Liver (tissue), 3 donors: ENCODE measurements at regions not wholly inside any gene's neighbourhood (a gene's known extent, or its start where the extent isn't known, plus 50 kb on each side); places are given as distances from the start of the nearest gene placed in this dataset.

Experiments used
- EGR1 ChIP-seq, 2 donors: IDR thresholded peaks; 2 replicates each; pipeline ENCODE4 v1.6.1; 2016 to 2018; ENCODE audit warnings: antibody characterized with exemption in 2 of 2, low read depth in 2 of 2
- GABPA ChIP-seq, 2 donors: IDR thresholded peaks in 1 of 2; conservative IDR thresholded peaks in 1 of 2; 2 replicates each; pipeline ENCODE4 v1.6.1; 2016; ENCODE audit warnings: antibody characterized with exemption in 2 of 2, mild to moderate bottlenecking in 1 of 2, moderate library complexity in 1 of 2
- TAF1 ChIP-seq: conservative IDR thresholded peaks from 2 replicates; pipeline ENCODE4 v1.6.1; 2016; ENCODE audit warnings: antibody characterized with exemption, mild to moderate bottlenecking
- TF ChIP-seq, protein P1 (sequence below): fragments of 150-350 bp; IDR thresholded peaks from 2 replicates; pipeline ENCODE4 v1.5.1; 2017; ENCODE audit warnings: improper control_type of control experiment, low read depth, low read length; ENCODE audit not compliant: missing input control
- TF ChIP-seq, protein P2 (sequence below): IDR thresholded peaks from 2 replicates; pipeline ENCODE4 v1.6.1; 2016; ENCODE audit warnings: antibody characterized with exemption
- donor health status: healthy.
- donor health status: healthy.

DNA sequence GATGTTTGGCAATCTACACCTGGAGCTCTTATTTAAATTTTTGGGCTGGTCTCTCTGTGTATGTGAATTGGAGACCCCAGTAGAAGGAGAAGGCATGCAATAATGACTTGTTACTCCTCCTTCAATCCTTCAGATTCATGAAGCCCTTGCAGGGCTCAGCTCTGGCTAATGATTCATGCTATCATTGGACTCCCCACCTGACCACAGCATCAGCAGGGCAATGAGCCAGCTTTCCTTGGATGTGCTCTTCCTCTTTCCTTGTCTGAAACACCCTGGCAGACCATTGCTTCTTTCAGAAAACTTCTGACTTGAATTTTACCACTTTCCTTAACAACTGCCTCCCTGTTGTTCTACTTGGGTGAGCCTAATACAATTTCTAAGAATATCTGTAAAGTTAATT, 1019.2 kb downstream of the AACS start:
- TF ChIP-seq GABPA (IDR thresholded peaks at IDR 0.05 in 1 of 2, conservative IDR thresholded peaks at IDR 0.05 in 1 of 2) (no peak), EGR1 (IDR thresholded peaks at IDR 0.05; ENCODE audit: low read depth in 2 of 2) (no peak), TAF1 (no peak)
- TF ChIP-seq, protein P1, sequence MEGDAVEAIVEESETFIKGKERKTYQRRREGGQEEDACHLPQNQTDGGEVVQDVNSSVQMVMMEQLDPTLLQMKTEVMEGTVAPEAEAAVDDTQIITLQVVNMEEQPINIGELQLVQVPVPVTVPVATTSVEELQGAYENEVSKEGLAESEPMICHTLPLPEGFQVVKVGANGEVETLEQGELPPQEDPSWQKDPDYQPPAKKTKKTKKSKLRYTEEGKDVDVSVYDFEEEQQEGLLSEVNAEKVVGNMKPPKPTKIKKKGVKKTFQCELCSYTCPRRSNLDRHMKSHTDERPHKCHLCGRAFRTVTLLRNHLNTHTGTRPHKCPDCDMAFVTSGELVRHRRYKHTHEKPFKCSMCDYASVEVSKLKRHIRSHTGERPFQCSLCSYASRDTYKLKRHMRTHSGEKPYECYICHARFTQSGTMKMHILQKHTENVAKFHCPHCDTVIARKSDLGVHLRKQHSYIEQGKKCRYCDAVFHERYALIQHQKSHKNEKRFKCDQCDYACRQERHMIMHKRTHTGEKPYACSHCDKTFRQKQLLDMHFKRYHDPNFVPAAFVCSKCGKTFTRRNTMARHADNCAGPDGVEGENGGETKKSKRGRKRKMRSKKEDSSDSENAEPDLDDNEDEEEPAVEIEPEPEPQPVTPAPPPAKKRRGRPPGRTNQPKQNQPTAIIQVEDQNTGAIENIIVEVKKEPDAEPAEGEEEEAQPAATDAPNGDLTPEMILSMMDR = no peak
- TF ChIP-seq, protein P2, sequence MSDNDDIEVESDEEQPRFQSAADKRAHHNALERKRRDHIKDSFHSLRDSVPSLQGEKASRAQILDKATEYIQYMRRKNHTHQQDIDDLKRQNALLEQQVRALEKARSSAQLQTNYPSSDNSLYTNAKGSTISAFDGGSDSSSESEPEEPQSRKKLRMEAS = no peak
